Stimulated activated CD4-positive, alpha-beta T cell treated with anti-CD3 and anti-CD28 coated beads, Interleukin-1b, Interleukin-23, amount 100 ng/mL, for 48 hours (primary cell): ENCODE measurements at regions not wholly inside any gene's neighbourhood (a gene's known extent, or its start where the extent isn't known, plus 50 kb on each side); places are given as distances from the start of the nearest gene placed in this dataset.

ENCODE experiments used
- DNase-seq: peaks from one replicate; pipeline ENCODE4 v3.0.0-alpha.2; 2020

DNA sequence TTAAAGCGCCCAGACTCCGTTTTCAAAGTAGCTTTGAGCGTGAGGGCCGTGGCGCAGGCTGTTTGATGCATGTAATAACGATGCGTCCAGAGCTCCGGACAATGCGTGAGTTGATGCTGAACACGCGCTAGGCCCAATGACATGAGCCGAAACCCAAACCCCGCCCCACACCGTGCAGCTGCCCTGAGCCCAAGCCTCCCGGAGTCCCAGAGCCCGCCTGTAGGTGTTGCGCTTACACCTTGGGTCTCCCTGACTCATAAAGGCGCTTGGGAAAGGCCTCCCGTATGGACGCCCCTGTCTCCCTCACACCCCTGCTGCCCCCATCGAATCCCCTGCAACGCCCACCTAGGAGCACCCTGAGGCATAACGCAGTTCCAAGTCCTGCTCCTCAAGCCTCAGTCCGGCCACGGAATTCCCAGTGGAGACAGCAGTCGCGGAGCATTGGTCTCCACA lies 87.6 kb downstream of the ERMARD start:
- DNase-seq: no peak

DNA sequence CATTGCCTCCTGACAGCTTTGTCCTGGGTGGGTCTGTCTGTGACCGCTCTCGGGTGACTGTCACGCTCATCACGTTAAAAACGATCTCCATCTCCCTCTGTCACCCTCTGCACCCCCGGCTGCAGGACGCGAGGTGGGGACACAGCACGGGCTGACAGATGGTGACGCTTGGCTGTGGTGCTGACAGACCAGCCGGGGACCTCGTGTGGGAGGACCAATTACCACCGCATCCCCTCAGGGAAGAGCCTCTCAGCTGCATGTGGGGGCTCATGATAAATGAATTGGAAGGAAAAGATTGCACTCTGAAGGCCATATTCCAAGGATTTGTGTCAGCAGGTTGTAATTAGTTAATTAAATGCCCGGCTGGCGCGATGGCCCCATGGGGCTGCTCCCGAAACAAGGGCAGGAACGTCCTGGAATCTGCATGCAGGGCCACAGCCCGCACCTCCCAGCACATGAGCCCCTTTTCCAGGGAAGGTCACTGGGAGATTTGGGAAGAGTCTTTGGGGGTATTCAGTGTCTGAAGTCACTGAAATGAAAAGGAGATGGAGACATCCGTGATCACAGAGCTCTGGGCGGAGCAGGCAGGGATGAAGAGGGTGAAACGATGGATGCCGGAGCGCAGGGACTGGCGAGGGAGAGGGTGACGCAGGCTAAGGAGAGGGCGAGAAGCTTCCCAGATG lies 87.1 kb downstream of the ERMARD start:
- no peak for DNase-seq

DNA sequence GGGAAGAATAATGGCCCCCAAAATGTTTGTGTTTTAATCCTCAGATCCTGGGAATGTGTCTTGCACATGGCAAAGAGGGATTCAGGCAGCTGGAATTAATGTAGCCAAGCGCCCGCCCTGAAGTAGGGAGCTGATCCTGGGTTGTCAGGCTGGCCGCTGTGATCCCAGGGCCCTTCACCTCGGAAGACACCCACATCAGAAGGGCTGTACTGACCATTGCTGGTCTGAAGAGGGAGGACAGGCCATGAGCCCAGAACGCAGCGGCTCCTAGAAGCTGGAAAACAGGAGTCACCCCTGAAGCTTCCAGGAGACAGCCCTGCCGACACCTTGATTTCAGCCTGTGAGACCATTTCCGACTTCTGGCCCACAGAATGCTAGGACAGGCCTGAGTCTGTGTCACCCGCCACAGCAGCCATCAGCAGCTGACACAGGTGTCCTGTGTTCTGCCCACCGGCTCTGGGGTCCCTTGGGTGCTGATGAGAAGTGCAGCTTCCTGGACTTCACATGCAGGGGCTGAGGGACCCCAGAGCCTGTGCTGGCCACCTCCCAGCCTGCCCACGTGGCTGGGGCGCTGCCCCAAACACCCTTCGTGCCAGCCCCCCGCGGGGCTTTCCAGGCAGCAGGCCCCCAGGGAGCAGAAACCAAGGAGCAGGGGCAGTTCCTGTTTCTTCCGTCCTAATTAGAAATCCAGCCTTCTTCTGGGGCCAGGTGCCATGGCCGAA lies 86.3 kb downstream of the ERMARD start:
- no peak for DNase-seq

DNA sequence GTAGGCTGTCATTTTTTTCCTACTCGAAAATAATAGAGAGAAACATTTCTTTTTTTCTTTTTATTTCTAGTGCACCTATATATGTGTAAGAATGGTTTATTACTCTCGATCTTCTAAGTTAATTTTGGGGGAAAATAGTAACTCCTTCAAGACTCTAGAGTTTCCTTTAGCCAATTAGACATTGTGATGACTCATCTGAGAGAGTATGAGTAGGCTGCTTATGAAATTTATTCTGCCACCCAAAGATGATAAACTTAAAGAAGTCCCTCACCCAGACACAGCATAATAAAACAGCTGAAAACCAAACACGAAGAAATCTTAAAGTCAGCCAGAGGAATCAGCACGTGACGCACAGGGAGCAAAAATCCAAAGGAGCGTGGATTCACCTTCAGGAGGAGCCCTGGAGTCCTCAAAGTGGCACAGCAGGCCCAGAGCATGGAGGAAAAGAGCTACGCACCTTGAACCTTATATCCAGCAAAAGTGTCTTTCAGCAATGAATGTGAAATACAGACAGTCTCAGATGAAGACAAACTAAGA lies 81.9 kb downstream of the ERMARD start:
- no peak for DNase-seq

DNA sequence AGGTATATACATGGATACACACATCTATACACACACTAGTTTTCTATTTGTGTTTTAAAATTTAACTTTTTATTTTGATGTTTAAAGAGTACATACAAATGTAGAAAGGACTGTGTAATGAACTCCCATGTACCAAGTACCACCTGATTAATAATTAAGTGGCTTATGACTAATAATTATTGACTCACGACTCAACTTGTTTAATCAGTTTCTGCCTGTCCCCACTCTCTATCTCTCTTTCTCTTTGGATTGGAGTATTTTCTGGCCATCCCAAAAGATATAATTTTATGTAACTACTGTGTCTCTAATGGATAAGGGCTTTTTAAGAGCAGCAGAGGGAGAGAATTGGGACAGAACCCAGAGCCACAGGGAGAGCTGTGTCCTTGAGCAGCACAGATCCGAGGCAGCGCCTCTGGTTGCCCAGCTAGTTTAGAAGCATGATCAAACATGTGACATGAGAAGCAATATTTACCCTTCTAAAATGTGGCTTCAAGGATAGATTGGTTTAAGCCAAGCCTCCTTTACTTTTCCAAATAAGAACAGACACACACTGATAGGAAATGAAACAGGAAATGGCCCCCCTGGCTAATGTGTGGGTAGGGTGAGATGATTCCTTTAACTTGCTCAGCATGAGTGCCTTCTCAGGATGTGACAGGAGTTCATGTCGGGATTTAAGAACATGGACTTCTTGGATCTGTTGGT lies 81.0 kb downstream of the ERMARD start:
- no peak for DNase-seq

GRCh38 chr6:169831450-169832246 lies 80.2 kb downstream of the ERMARD start:
- DNase-seq: peak; percentile 62
